ENCODE measurements at regions not wholly inside any gene's neighbourhood (a gene's known extent, or its start where the extent isn't known, plus 50 kb on each side); places are given as distances from the start of the nearest gene placed in this dataset.
"Not testable (repeated sequence)": the region's sequence is repeated elsewhere in the genome, so short reads cannot be mapped to it uniquely, and the experiment has no call there.

- ATAC-seq = no peak
- POLR2A ChIA-PET (ENCODE audit: unreplicated experiment) = no interaction called here
- Histone ChIP-seq H3K36me3 (ENCODE audit: low read depth, low read length) (no peaks in the 10 kb centered on the region), H3F3A (ENCODE audit: low read length, unreplicated experiment) (no peaks in the 10 kb centered on the region), H3K4me2 (ENCODE audit: low read length) (no peak overlapping the region), H3K9ac (ENCODE audit: low read length) (no peak overlapping the region), H3K4me1 (ENCODE audit: insufficient read depth, low read length) (no peaks in the 10 kb centered on the region), H3K9me2 (replicated peaks; ENCODE audit: low read length) (no peaks in the 10 kb centered on the region), H3K27ac (ENCODE audit: low read length) (no peak overlapping the region), H3K27me3 (ENCODE audit: low read length) (peaks cover 19% of the 10 kb centered on the region; the same call in 1 of the 2 replicates), H3K9me3 (ENCODE audit: low read length) (no peaks in the 10 kb centered on the region), H2AFZ (ENCODE audit: low read length) (no peak overlapping the region), H4K20me1 (ENCODE audit: low read length) (no peaks in the 10 kb centered on the region), H3K4me3 (ENCODE audit: low read length) (no peak overlapping the region), H3K79me2 (ENCODE audit: low read length) (no peaks in the 10 kb centered on the region)
- intact Hi-C loops (cut with micrococcal nuclease) = no loop called here
- no TSS peak for BruUV-seq (replicated peaks)
- TF ChIP-seq CTCF (conservative IDR thresholded peaks at IDR 0.05; ENCODE audit: low read depth, low read length) = no peak
- TF ChIP-seq EZH2 (IDR thresholded peaks at IDR 0.05; ENCODE audit: low read length, unreplicated experiment) = no peak
- no peak for TF ChIP-seq EZH2phosphoT487 (IDR thresholded peaks at IDR 0.05; ENCODE audit: borderline replicate concordance, low read length)
- CTCF ChIA-PET = no interaction called here
- no peak for DNase-seq
These were observed 132.0 kb downstream of the EMP1 start for GRCh38 chr12:13328535-13328934.

DNA sequence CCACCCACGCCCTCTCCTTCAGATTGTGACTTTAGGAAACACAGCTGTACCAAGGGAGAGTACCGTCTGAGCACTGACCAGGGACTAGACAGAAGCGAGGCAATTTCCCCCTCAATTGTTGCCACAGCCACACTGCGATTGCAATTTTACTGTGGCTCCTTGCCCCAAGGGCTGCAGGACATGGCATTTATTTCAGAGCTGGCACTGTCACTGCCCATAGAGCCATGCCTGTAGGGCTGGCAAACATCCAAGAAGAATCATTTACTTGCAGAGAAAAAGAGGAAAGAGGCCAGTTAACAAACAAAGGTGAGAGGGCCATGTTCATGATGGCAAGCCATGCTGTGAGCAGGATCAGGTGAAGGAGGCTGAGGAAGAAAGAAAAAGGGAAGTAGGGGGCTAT is 129.6 kb downstream of the EMP1 start:
- Histone ChIP-seq H3K27ac (ENCODE audit: low read length) (no peak overlapping the region), H3K79me2 (ENCODE audit: low read length) (no peaks in the 10 kb centered on the region), H3K4me3 (ENCODE audit: low read length) (no peak overlapping the region), H3K9me2 (replicated peaks; ENCODE audit: low read length) (no peaks in the 10 kb centered on the region), H2AFZ (ENCODE audit: low read length) (no peak overlapping the region), H3F3A (ENCODE audit: low read length, unreplicated experiment) (no peaks in the 10 kb centered on the region), H3K4me2 (ENCODE audit: low read length) (no peak overlapping the region), H4K20me1 (ENCODE audit: low read length) (no peaks in the 10 kb centered on the region), H3K36me3 (ENCODE audit: low read depth, low read length) (no peaks in the 10 kb centered on the region), H3K9me3 (ENCODE audit: low read length) (no peaks in the 10 kb centered on the region), H3K4me1 (ENCODE audit: insufficient read depth, low read length) (no peaks in the 10 kb centered on the region), H3K27me3 (ENCODE audit: low read length) (peaks cover 36% of the 10 kb centered on the region), H3K9ac (ENCODE audit: low read length) (no peak overlapping the region)
- CTCF ChIA-PET = no interaction called here
- POLR2A ChIA-PET (ENCODE audit: unreplicated experiment) = no interaction called here
- no TSS peak for BruUV-seq (replicated peaks)
- no peak for ATAC-seq
- no peak for TF ChIP-seq EZH2 (IDR thresholded peaks at IDR 0.05; ENCODE audit: low read length, unreplicated experiment)
- intact Hi-C loops (cut with micrococcal nuclease) = no loop called here
- DNase-seq = no peak

DNA sequence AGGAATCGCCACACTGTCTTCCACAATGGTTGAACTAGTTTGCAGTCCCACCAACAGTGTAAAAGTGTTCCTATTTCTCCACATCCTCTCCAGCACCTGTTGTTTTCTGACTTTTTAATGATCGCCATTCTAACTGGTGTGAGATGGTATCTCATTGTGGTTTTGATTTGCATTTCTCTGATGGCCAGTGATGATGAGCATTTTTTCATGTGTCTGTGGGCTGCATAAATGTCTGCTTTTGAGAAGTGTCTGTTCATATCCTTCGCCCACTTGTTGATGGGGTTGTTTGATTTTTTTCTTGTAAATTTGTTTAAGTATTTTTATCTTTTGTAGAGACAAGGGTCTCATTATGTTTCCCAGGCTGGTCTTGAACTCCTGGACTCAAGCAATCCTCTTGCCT is 128.5 kb downstream of the EMP1 start:
- H2AFZ ChIP-seq (ENCODE audit: low read length); H3K36me3 ChIP-seq (ENCODE audit: low read depth, low read length); H3K9ac ChIP-seq (ENCODE audit: low read length); H3K4me1 ChIP-seq (ENCODE audit: insufficient read depth, low read length); H3F3A ChIP-seq (ENCODE audit: low read length, unreplicated experiment); CTCF ChIA-PET; H3K9me2 ChIP-seq (replicated peaks; ENCODE audit: low read length); H3K79me2 ChIP-seq (ENCODE audit: low read length); ATAC-seq; H4K20me1 ChIP-seq (ENCODE audit: low read length); H3K27ac ChIP-seq (ENCODE audit: low read length); BruUV-seq (replicated peaks); DNase-seq; H3K4me3 ChIP-seq (ENCODE audit: low read length); intact Hi-C loops (cut with micrococcal nuclease); POLR2A ChIA-PET (ENCODE audit: unreplicated experiment); H3K4me2 ChIP-seq (ENCODE audit: low read length); H3K9me3 ChIP-seq (ENCODE audit: low read length): not testable (repeated sequence)
- peaks cover 40% of the 10 kb centered on the region for H3K27me3 ChIP-seq (ENCODE audit: low read length)

GRCh38 chr12:13318231-13319015 is 121.9 kb downstream of the EMP1 start:
- no TSS peak for BruUV-seq (replicated peaks)
- Histone ChIP-seq H3K9ac (ENCODE audit: low read length) (no peak overlapping the region), H2AFZ (ENCODE audit: low read length) (no peak overlapping the region), H4K20me1 (ENCODE audit: low read length) (no peaks in the 10 kb centered on the region), H3K27ac (ENCODE audit: low read length) (no peak overlapping the region), H3K79me2 (ENCODE audit: low read length) (no peaks in the 10 kb centered on the region), H3K27me3 (ENCODE audit: low read length) (peaks cover 41% of the 10 kb centered on the region), H3F3A (ENCODE audit: low read length, unreplicated experiment) (no peaks in the 10 kb centered on the region), H3K9me2 (replicated peaks; ENCODE audit: low read length) (no peaks in the 10 kb centered on the region), H3K4me2 (ENCODE audit: low read length) (no peak overlapping the region), H3K4me1 (ENCODE audit: insufficient read depth, low read length) (no peaks in the 10 kb centered on the region), H3K4me3 (ENCODE audit: low read length) (no peak overlapping the region), H3K9me3 (ENCODE audit: low read length) (no peaks in the 10 kb centered on the region), H3K36me3 (ENCODE audit: low read depth, low read length) (no peaks in the 10 kb centered on the region)
- ChIA-PET CTCF (no interaction called here), POLR2A (ENCODE audit: unreplicated experiment) (no interaction called here)
- ATAC-seq (no peak), DNase-seq (no peak)
- no peak for TF ChIP-seq CTCF (conservative IDR thresholded peaks at IDR 0.05; ENCODE audit: low read depth, low read length)
- no peak for TF ChIP-seq EZH2 (IDR thresholded peaks at IDR 0.05; ENCODE audit: low read length, unreplicated experiment)
- TF ChIP-seq EZH2phosphoT487 (IDR thresholded peaks at IDR 0.05; ENCODE audit: borderline replicate concordance, low read length) = no peak
- intact Hi-C loops (cut with micrococcal nuclease) = no loop called here
